Calu3 (cell line): ENCODE measurements at regions not wholly inside any gene's neighbourhood (a gene's known extent, or its start where the extent isn't known, plus 50 kb on each side); places are given as distances from the start of the nearest gene placed in this dataset.
A peak's percentile ranks its signal among the peaks of the same experiment; 100 is the strongest.
"Not testable (repeated sequence)": the region's sequence is repeated elsewhere in the genome, so short reads cannot be mapped to it uniquely, and the experiment has no call there.

Experiments used
- BruUV-seq: library from RNA; stranded (reverse); fragments of 400-500 nt; replicated peaks from 2 replicates; lab custom pipeline; 2021; lab: Mats Ljungman, UMichigan
- CTCF ChIA-PET: fragments of 300-600 bp; sonication (Branson Sonifier 250); formaldehyde crosslinking; loops from one replicate; lab custom pipeline; 2022; ENCODE audit warnings: antibody characterized with exemption; lab: Charles Lee
- DNase-seq: peaks from one replicate; pipeline ENCODE4 v3.0.0; 2022
- H3K27ac Mint-ChIP-seq: one replicate; pipeline ENCODE4 v1.8.0; 2022; ENCODE audit warnings: mixed read lengths; ENCODE audit not compliant: unreplicated experiment
- H3K27me3 Mint-ChIP-seq: one replicate; pipeline ENCODE4 v1.8.0; 2022; ENCODE audit warnings: mixed read lengths; ENCODE audit not compliant: unreplicated experiment
- H3K36me3 Mint-ChIP-seq: one replicate; pipeline ENCODE4 v1.8.0; 2022; ENCODE audit warnings: mild to moderate bottlenecking, moderate library complexity, mixed read lengths; ENCODE audit not compliant: insufficient read depth, unreplicated experiment
- H3K4me1 Mint-ChIP-seq: one replicate; pipeline ENCODE4 v1.8.0; 2022; ENCODE audit warnings: mild to moderate bottlenecking, low read depth, mixed read lengths; ENCODE audit not compliant: unreplicated experiment
- H3K4me3 Mint-ChIP-seq: one replicate; pipeline ENCODE4 v1.8.0; 2022; ENCODE audit warnings: mild to moderate bottlenecking, low read depth, moderate library complexity, mixed read lengths; ENCODE audit not compliant: unreplicated experiment
- H3K9me3 Mint-ChIP-seq: one replicate; pipeline ENCODE4 v1.8.0; 2022; ENCODE audit warnings: low read depth, mixed read lengths; ENCODE audit not compliant: unreplicated experiment
- CTCF ChIP-seq: fragments of 200-600 bp; IDR thresholded peaks from one replicate; pipeline ENCODE4 v1.8.0; 2022; ENCODE audit warnings: antibody characterized with exemption; ENCODE audit not compliant: unreplicated experiment
- intact Hi-C: fragments of 100-400 bp; cut with micrococcal nuclease; formaldehyde crosslinking; loops from one replicate; pipeline ENCODE4 v1.10.0; 2022; ENCODE audit not compliant: unreplicated experiment

- CTCF ChIA-PET: no interaction called here
- TF ChIP-seq CTCF: no peak
- no peak for DNase-seq
- intact Hi-C loops: loop anchor here (5.0 kb wide), 1 partner anchor 149 kb away; no protein-coding TSS in a partner anchor
- Mint-ChIP-seq H3K36me3 (no peaks in the 10 kb centered on the region), H3K4me1 (no peaks in the 10 kb centered on the region), H3K9me3 (peaks cover 12% of the 10 kb centered on the region), H3K27ac (no peak overlapping the region), H3K27me3 (no peaks in the 10 kb centered on the region), H3K4me3 (no peak overlapping the region)
- no TSS peak for BruUV-seq
Measured at GRCh38 chr1:173257805-173258204, 50.7 kb upstream of the TNFSF4 start.

GRCh38 chr1:173258479-173259264 lies 51.5 kb upstream of the TNFSF4 start:
- H3K36me3 Mint-ChIP-seq: no peaks in the 10 kb centered on the region
- TF ChIP-seq CTCF: no peak
- no peaks in the 10 kb centered on the region for H3K27me3 Mint-ChIP-seq
- no peak overlapping the region for H3K27ac Mint-ChIP-seq
- peaks cover 12% of the 10 kb centered on the region for H3K9me3 Mint-ChIP-seq
- BruUV-seq: no TSS peak
- intact Hi-C loops: loop anchor here (5.0 kb wide), 1 partner anchor 149 kb away; no protein-coding TSS in a partner anchor
- CTCF ChIA-PET: no interaction called here
- no peak overlapping the region for H3K4me3 Mint-ChIP-seq
- DNase-seq: no peak
- H3K4me1 Mint-ChIP-seq: no peaks in the 10 kb centered on the region

GRCh38 chr1:173260329-173260728 lies 53.2 kb upstream of the TNFSF4 start:
- CTCF ChIA-PET, DNase-seq, H3K4me3 Mint-ChIP-seq, H3K36me3 Mint-ChIP-seq, BruUV-seq, H3K4me1 Mint-ChIP-seq, H3K27me3 Mint-ChIP-seq, H3K27ac Mint-ChIP-seq, intact Hi-C loops: not testable (repeated sequence)
- H3K9me3 Mint-ChIP-seq: peaks cover 12% of the 10 kb centered on the region

GRCh38 chr1:173266841-173267240 lies 59.7 kb upstream of the TNFSF4 start:
- CTCF ChIA-PET: no interaction called here
- intact Hi-C loops: no loop called here
- Mint-ChIP-seq H3K4me1 (peaks cover 34% of the 10 kb centered on the region), H3K36me3 (peaks cover 5% of the 10 kb centered on the region), H3K27me3 (no peaks in the 10 kb centered on the region), H3K4me3 (no peak overlapping the region), H3K9me3 (peaks cover 5% of the 10 kb centered on the region), H3K27ac (no peak overlapping the region)
- TF ChIP-seq CTCF: no peak
- DNase-seq: no peak
- BruUV-seq: no TSS peak

DNA sequence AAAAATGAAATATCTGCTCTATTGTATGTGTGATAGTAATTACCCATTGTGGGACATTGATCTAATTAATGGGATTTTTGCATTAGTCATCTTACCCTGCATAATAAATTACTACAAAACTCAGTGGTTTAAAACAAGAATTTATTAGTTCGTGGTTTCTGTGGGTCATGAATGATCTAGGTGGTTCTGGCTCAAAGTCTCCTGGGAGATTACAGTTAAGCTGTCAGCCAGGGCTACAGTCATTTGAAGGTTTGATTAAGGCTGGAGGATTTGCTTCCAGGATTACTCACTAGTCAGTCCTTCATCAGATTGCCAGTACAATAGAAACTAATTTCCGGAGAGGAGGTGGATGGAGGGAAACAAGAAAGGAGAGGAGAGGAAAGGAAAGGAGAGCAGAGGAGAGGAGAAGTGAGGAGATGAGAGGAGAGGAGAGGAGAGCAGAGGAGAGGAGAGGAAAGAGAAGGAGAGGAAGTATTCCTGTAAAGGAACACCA lies 60.4 kb upstream of the TNFSF4 start:
- peaks cover 34% of the 10 kb centered on the region for H3K4me1 Mint-ChIP-seq
- no peaks in the 10 kb centered on the region for H3K27me3 Mint-ChIP-seq
- no peak for DNase-seq
- TF ChIP-seq CTCF: no peak
- peaks cover 5% of the 10 kb centered on the region for H3K9me3 Mint-ChIP-seq
- peaks cover 5% of the 10 kb centered on the region for H3K36me3 Mint-ChIP-seq
- intact Hi-C loops: no loop called here
- H3K27ac Mint-ChIP-seq: peak overlapping the region; percentile 17
- H3K4me3 Mint-ChIP-seq: no peak overlapping the region
- no TSS peak for BruUV-seq
- CTCF ChIA-PET: no interaction called here
